GM21423 (cell line): ENCODE measurements at regions not wholly inside any gene's neighbourhood (a gene's known extent, or its start where the extent isn't known, plus 50 kb on each side); places are given as distances from the start of the nearest gene placed in this dataset.

Source experiments
- ATAC-seq: cut with Tn5 transposase; IDR thresholded peaks from one replicate; pipeline ENCODE4 v1.9.1; 2021; ENCODE audit warnings: mild to moderate bottlenecking, moderate library complexity; ENCODE audit not compliant: unreplicated experiment

GRCh38 chr18:67047334-67047733, 443.4 kb upstream of the CDH19 start:
- no peak for ATAC-seq

DNA sequence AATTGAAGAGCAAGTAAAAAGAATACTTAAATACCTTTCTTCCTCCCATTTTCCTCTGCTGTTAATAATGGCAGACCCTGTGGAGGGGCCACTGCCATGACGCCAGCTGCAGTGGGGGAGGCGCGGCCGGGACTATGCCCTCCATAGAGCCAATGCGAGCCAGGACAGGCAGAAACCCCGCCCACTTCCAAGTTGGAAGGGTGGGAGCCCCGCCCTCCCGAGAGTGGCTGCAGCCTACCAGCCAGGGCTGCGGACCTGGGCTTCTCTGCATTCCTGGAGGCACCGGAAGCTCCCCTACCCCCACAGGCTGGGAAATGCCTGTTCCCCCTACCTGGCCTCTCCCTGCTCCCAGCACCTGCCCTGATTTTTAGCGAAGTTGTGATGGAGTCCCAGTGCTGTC, 439.4 kb upstream of the CDH19 start:
- no peak for ATAC-seq

- no peak for ATAC-seq
Measured at GRCh38 chr18:67041334-67041733, 437.4 kb upstream of the CDH19 start.

- no peak for ATAC-seq
Measured at GRCh38 chr18:67035026-67035425, 431.1 kb upstream of the CDH19 start.

- no peak for ATAC-seq
Measured at GRCh38 chr18:67023059-67023458, 419.2 kb upstream of the CDH19 start.

DNA sequence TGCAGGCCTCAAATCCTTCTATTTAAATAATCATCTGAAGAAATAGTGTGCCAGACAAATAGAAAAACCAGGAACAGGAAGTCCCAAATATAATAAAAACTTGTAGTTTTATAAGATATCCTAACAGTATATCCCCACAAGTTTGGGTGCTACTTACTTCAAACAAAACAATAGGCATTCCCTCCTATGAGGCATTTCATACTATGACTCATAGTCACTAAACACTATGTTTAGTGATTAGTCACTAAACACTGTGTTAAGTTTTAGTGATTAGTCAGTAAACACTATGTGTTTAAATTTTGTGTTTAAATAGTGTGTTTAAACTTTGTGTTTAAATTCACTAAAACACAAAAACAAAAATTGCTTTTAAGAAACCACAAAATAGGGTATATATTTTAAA, 407.0 kb upstream of the CDH19 start:
- ATAC-seq: no peak

DNA sequence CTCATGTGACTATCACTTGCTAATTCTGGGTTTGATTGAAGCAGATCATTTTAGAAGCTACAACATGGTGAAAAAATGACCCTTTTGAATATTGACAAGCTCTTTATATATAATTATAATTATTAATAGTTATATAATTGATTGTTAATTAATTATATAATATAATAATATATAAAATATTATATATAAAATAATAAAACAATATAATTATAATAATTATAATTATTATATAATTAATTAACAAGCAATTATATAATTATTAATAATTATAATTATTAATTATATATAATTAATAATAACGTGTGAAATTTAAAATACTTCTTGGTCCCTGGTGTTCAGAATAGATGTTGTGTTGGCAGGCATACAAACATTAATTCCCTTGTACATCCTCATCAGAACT, 404.1 kb upstream of the CDH19 start:
- ATAC-seq: no peak

DNA sequence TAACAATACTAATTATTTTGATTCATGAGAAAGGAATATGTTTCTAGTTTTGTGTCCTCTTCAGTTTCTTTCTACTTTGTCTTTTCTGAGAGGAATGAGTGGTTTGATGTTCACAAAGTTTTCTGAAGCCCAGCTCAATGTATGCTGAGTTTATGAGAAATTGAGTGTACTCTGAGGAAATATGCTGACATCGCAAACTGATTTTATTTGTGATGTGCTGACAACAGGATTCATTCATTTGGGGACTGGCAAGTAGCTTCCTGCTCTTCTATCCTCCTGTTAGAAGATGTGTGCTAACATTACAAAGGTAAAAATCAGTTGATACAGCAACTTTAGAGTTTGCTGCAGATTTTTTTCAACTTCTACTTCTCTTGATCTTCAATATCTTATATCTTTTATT, 403.2 kb upstream of the CDH19 start:
- ATAC-seq: no peak

- no peak for ATAC-seq
Measured at GRCh38 chr18:67001052-67001451, 397.2 kb upstream of the CDH19 start.

DNA sequence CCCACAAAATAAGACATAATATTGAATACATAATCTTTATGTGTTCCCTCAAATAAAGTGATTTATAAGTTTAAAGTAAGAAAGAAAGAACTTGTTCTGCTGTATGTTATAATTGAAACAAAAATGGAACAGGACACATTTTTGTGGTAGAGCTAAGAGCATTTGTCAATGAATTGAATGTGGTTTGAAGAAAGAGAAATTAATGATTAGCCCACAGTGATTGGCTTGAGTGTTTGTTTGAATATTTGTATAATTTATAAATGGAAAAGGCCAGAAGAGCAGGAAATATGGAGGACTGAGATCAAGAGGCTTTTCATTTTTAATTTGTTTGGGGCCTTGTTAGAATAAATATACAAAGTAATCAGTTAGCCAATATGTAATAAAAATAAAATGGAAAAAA, 395.1 kb upstream of the CDH19 start:
- no peak for ATAC-seq

DNA sequence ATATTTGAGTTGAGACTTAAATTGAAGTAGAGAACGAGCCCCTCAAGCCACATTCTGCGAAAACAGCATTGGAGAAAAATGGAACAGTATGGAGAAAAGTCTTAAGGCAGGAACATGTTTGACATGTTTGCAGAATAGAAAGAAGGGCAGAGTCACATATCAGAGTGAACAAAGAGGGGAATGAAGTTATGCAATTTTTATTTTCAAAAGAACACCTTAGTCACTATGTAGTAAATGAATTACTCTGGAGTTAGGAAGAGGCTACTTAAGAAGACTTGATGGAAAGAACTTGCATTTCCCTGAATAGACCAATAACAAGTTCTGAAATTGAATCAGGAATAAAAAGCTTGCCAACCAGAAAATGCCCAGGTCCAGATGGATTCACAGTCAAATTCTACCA, 391.4 kb upstream of the CDH19 start:
- no peak for ATAC-seq

DNA sequence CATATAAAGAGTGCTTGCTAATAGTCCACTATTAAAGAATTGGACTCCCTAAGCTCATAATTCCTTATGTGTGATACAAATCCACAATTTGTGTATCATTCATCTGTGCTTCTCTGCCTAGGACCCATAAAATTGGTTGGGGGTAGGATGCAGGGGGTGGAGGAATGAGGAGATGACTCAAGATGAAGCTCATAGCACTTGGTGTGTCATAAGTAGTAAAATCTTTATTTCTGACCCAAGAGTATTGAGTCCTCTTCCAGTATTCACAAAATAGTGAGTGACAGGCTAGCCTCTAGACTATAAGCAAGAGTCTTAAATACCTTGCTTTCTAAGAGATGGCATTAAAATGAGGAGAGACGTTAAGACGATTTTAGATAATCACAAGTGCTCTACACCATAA, 390.9 kb upstream of the CDH19 start:
- no peak for ATAC-seq

GRCh38 chr18:66993492-66993891, 389.6 kb upstream of the CDH19 start:
- no peak for ATAC-seq

- no peak for ATAC-seq
Measured at GRCh38 chr18:66990909-66991308, 387.0 kb upstream of the CDH19 start.

- no peak for ATAC-seq
Measured at GRCh38 chr18:66979009-66979408, 375.1 kb upstream of the CDH19 start.

DNA sequence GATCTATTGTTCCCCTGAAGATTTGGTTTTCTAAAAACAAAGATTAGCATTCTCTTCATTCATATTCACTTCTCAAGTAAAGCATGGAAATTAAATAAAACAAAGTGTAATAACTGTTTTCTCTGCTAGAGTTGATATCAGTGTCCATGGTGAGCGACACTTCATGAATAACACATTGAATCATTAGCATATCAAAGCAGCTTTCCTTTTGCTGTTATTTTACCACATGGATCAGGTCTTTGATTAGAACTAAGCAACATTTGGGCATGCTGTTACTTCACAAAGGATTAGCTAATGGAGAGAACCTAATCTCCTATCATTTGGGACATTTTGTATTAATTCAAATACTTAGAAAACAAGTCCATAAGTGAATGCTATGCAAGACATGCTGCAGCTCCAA, 368.8 kb upstream of the CDH19 start:
- no peak for ATAC-seq

DNA sequence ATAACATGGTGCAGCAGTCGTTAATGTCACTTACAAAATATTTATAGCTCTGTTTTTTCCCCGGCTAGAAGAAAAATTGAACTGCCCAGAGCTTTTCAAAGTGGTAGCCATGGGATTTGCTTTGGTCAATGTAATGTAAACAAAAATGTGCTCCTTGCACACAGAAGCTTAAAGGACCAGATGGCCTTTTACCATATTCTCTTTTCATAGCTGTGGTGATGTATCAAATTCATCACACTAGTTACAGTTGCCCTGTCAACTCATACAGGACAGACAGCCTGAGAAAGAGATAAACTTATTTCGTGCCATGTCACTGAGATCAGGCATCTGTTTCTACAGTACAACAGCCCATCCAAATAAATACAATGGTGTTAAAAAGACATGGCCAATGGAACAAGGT, 368.1 kb upstream of the CDH19 start:
- no peak for ATAC-seq

DNA sequence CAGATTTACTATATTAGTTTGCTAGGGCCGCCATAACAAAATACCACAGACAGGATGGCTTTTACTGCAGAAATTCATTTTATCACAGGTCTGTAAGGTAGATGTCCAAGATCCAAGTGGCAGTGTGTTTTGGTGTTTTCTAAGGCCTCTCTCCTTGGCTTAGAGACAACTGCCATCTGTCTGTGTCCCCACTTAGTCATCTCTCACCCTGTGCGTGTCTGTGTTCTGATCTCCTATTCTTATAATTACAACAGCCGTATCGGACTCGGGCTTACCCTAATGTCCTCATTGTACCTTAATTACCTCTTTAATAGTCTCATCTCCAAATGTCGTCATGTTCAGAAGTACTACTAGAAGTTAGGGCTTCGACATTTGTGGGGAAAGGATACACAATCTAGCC, 362.3 kb upstream of the CDH19 start:
- no peak for ATAC-seq

GRCh38 chr18:66958309-66958708, 354.4 kb upstream of the CDH19 start:
- ATAC-seq: no peak

- no peak for ATAC-seq
Measured at GRCh38 chr18:66951750-66952149, 347.9 kb upstream of the CDH19 start.

DNA sequence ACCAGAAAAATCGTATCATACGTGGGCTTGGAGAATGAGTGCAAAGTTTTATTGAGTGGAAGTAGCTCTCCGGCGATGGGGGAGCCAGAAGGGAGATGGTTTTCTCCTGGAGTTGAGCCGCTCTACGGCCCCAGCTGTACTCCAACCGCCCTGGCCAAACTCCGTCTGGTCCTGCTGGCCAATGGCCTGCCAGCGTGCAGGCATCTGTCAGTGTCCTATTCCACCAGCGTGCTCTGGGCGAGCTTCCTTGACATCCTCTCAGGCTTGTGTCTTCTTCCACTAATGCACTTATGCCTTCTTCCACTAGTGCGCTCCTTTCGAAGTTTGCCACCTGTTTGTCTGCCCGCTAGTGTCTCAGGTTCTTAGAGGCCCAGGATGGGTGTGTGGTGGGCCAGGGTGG, 345.5 kb upstream of the CDH19 start:
- no peak for ATAC-seq

DNA sequence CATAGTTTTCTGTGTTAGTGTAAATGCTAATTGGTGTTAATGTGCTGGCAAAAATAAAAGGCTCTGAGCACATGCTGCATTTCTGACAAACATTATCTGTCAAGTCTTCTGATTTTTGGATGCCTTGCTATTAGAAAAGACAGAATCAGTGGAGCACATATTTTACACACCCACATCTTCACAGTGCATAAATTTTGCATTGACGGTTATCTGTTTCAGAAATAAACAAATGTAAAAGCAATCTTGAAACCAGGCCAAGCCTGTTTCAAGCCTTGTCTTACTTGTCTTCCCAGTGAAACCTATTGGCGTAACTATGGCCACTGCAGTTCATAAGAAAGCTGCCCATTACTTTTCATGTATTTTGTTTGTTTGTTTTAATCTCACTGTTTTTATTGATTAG, 333.7 kb upstream of the CDH19 start:
- ATAC-seq: no peak

DNA sequence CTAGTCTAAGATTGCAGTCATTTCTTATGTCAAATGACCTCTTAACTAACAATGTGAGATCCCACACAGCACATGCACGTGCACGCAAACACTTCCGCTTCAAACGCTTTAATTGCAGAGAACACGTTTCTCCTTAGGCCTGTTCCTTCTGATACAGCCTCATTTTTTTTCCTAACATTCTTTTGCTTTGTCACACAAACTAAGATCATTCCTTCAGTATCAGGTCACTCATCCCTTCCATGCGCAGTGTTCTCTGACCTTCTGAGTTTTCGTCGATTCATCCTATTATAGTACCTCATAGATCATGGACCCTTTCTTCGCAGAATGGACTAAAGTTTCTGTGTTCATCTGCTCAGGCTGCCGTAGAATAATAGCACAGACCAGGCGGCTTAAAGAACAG, 327.1 kb upstream of the CDH19 start:
- no peak for ATAC-seq

- ATAC-seq: no peak
Measured at GRCh38 chr18:66916834-66917233, 312.9 kb upstream of the CDH19 start.
